NCI-H345 (cell line): ENCODE measurements at regions not wholly inside any gene's neighbourhood (a gene's known extent, or its start where the extent isn't known, plus 50 kb on each side); places are given as distances from the start of the nearest gene placed in this dataset.

Experiments used
- DNase-seq: peaks from one replicate; lab custom pipeline; 2025; lab: John Stamatoyannopoulos, UW

DNA sequence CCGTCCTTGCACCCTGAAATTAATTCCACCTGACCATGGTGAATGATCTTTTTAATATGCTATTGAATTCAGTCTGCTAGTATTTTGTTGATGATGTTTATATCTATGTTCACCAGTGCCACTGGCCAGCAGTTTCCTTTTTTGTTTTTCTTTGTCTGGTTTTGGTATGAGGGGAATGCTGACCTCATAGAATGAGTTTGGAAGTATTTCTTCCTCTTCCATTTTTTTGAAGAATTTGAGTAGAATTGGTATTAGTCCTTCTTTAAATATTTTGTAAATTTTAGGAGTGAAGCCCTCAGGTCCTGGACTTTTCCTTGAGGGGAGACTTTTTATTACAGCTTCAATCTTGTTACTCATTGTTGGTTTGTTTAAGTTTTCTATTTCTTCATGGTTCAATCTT, 231.6 kb downstream of the MRPL39 start:
- DNase-seq, result no peak

DNA sequence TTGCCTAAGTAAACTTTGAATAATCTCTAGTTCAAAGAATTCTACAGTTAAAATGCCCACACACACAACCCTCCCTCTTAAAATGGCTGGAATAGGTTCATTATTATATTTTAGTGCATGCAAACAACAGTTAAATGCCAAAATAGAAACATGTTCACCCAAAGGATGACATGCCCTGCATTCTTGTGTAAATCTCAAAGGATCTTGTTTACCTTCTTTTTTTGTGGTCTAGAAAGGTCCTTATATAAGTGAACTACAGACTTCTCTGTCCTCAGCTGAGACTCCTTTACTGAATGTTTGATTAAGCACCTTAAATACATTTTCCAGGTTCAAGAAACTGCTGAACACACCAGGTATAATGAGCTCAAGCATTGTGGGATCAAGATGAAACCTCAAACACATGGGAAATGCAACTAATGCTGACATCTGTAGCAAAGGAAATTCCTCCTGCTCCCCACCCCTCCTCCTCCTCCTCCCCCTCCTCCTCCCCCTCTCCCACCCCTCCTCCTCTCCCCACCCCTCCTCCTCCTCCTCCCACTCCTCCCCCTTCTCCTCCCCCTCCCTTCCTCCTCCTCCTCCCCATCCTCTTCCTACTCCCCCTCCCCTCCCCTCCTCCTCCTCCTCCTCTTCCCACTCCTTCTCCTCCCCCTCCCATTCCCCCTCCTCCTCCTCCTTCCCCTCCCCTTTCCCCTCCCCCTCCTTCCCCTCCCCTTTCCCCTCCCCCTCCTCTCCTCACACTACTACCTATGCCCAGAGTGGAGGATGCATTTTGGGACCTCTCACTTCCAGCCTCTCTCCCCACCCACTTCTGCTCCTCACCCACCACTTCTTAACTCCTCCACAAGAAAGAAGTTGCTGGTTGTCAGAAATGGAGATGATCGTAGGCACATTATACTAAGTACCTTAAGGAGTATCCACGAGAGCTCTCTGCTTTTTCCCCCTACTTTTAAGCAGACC, 233.9 kb downstream of the MRPL39 start:
- no peak for DNase-seq

DNA sequence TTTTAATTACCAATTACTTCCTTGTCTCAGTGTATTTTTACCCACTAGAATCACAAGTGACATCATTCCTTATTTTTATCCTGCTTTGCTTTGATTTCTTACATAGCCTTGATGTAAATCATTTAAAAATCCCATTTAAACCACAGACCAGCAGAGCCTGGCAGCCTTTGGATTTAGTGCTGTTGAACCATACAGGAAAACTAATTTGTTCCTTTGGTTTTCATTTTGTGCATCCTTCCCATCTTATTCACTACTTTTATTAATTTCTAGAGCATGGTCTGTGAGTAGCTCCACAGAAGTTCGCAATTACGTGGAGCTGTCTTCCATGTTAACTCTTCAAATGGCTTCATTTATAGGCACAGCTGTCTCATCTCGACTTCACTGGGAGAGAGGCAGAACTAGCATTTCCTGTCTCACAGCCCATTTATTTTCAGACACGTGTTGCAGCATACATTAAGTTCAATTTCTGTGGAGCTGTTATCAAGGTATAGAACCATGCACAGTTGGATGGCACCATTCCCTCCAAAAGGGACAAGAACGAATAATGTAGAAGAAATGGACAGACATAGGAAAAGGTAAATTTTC, 235.3 kb downstream of the MRPL39 start:
- DNase-seq, result no peak

DNA sequence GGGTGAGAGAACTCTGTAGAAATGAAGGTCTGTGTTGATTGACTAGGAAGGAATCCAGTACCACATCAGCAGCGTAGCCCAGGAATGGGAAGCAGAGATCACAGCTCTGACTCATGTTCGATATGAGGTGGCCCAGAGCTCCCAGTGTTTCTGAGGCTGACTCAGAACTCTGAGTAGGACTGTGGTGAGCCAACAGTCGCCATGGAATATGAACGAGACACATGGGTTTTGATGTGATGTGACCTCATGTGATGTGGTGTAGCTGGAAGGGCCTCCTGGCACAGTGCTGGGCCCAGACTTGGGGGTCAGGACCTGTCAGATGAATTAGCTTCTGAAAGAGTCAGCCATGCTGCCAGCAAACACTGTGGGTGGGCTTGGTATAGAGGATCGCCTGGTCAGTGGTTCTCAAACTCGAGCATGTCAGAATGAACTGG, 237.0 kb downstream of the MRPL39 start:
- no peak for DNase-seq

DNA sequence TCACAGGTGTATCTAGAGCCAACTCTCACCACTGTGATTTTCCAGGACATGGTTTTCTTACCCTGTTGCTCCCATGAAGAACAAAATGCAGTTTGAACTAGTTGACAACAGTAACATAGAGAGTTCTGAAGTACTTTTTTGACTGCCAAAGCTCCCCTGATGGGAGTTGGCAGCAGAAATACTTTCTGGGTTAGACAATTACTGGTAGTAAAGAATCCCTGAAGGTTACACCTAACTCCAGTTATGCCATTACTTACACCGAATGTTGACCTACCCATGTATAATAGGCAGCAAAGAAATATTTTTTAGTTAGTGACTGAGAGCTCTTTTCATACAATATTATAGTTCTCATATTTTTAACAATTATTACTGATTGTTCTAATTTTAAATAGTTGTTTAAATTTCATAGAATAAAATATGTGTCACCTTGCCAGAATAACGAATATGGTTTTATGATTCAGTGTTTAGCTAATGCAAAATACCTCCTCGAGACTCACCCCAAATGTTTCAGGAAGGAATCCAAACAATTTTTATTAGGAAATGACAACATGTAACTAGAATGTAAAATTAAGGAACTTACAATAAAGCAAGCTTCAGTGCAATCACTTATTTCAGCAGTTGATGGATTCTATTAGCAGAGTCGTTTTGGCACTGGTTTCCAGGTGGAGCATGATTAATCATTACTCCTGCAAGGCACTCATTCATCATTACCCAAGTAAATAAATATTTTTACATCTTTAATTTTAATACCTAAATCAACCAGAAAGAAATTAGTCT, 237.6 kb downstream of the MRPL39 start:
- no peak for DNase-seq

DNA sequence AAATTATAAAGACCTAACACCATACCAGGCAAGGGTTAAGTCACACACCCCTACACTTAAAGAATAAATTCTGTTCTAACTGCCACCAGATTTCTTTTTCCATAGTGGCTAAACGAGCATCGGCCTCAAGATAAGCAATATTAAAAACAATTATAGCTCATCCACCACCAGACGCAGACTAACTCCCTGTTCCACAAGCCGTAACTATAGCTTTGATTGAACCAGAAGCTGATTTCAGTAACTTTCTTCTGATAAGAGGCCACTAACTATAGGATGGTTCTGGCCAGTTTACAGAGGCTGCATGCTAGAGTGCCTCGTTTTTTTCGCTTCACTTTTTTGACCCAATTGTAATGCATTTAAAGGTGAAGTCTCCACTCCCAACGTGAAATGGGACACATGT, 238.8 kb downstream of the MRPL39 start:
- DNase-seq, result no peak

DNA sequence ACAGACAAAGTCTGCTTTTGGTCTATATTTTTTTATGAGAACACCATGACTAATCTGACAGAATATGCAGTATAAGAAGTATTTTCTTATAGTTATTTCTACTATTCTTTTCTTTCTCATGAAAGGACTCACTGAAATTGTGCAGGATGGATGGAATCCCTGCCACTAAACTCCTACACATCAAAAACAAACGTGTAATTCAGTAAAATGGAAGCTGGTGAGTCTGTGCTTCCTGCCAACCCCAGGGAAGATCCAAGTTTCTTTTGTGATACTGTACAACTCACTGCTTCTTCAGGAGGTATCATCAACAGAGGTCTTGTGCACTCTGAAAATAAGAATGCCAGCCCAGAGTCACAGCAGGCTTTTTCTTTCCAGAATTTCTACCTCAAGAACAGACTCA, 241.2 kb downstream of the MRPL39 start:
- no peak for DNase-seq

DNA sequence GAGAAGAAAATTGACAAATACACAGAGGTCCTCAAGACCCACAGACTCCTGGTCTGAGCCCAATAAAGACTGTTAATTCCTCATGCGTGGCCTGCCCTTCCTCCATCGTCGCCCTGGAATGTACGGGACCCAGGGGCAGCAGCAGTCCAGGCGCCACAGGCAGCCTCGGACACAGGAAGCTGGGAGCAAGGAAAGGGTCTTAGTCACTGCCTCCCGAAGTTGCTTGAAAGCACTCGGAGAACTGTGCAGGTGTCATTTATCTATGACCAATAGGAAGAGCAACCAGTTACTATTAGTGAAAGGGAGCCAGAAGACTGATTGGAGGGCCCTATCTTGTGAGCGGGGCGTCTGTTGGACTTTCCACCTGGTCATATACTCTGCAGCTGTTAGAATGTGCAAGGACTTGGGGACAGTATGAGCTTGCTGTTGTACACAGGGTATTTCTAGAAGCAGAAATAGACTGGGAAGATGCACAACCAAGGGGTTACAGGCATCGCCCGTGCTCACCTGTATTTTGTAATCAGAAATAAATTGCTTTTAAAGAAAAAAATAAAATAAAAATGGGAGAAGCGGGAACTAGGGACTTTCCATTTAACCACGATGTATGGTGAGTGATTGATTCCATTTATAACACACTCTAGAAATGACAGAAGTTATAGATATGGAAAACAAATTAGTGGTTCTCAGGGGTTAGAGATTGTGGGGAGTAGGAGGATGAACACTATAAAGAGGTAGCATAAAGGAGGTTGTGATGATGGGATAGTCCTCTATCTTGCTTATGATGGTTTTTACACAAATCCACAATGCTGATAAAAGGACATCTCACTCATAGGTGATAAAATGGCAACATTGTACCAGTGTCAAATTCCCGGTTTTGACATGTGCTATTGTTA, 244.7 kb downstream of the MRPL39 start:
- no peak for DNase-seq

DNA sequence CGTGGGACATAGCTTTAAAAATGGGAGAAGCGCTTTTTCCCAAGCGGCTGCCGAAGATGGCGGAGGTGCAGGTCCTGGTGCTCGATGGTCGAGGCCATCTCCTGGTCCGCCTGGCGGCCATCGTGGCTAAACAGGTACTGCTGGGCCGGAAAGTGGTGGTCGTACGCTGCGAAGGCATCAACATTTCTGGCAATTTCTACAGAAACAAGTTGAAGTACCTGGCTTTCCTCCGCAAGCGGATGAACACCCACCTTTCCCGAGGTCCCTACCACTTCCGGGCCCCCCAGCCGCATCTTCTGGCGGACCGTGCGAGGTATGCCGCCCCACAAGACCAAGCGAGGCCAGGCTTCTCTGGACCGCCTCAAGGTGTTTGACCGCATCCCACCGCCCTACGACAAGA, 245.5 kb downstream of the MRPL39 start:
- DNase-seq, result no peak

DNA sequence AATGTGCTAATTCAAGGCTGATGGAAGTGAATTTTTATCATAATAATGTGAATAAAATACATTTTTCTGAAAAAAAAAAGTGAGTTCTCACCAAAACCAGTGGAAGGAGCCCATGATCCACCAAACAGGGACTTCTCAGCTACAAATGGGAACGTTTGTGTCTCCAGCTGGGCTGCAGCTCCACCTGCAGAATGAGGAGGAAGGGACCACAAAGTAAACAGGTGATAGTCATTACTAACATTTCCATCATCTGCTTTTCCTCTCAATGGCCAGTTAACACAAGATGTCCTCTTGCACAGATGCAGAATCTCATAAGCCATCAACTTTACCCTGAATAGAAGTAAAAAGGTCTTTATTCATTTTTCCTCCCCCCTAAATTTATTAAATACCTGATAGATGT, 246.2 kb downstream of the MRPL39 start:
- no peak for DNase-seq

DNA sequence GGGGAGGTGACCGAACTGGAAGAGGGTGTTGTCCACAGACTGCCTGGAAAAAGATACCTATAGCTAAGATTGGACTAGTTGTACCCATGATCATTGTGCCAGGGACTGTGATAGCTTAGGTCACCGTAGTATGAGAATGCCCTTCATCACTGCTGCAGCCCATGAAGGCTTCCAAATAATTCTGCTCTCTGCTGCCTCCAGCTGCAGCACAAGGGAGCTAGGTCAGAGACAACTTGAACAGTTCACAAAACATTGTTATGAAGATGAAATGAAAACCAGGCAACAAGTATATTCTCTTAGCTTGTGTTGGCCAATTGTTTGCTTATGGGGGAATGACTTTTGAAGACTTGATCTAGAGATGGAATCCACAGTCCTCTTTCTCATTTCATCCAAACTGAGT, 246.7 kb downstream of the MRPL39 start:
- no peak for DNase-seq

DNA sequence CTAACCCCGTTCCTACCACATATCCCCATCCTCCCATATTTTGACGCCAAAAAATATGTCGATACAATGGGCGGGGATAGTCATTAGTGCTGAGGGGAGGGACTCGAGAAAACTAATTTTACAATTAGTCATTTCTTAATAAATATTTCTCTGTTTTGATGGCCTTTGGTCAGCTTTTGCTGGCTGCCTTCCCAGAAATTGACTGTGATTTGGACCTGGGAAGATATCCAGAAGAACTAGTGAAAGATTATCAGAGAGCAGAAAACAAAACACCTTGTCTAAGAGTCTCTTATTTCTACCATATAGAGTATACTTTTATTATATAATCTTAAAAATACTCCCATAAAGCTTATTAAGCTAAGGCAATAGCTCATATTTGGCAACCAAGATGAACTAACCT, 247.6 kb downstream of the MRPL39 start:
- DNase-seq, result no peak

DNA sequence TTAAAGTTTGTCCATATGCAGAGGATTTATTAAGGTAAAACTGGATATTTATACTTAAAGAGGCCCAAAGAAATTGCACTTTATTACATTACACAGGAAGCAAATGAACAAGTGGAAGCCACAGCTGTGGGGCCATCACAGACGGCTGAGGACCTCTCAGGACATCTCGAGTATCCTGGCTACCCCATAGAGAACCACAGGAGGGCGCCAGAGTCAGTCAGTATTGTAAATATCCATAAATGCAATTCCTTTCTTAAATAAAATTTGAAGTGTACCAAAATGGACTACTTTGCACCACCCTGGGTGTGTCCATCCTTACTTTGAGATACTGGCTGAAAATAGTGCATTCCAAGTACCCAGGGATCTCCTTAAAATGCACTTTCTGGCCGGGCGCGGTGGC, 257.2 kb downstream of the MRPL39 start:
- DNase-seq, result no peak

DNA sequence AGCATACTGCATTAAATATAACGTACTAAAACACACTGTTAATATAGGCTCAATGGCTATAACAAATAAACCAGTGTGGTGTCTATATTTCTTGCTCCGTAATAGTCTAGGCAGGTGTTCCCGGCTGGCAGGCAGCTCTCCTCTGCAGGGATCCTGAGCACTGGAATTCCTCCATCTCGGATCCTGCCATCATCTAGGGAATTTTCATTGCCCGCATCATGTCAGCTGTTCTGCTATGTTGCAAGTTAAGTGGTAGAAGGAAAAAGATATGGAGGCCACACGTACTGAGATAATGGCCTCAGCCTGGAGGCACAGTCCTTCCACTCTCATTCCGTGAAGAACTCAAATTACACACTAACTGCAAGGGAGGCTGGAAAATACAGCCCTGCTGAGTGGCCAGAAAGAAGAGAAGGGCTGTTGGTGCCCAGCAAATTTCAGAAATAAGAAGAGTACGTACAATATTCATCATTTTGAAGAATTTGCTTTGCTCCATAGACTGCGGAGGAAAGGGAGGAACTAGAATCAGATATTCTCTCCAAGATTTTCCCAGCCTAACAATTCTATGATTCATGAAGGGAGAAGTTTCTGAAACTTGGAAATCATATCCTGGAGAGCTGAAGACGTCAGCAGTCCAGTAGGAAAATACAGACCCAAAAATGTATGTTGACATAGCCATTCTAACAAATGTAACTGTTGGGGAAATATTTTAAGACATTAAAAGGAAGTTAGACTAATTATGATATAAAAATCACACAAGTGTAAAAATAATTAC, 263.3 kb downstream of the MRPL39 start:
- DNase-seq, result no peak

DNA sequence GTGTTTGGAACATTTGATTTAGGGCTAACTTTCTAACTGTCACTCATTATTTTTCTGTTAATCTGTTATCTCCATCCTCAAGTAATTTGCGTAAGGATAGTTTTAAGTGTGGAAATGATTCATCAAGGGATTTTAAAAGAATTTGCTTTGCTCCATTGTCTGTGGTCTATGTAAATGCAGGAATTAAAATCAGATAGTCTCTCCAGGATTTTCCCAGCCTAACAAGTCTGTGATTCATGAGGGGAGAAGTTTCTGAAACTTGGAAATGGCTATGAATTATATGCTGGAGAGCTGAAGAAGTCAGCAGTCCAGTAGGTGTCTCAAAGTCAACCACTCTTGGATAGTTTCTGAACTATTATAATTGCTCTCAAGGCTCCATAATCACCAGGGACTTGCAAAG, 264.5 kb downstream of the MRPL39 start:
- no peak for DNase-seq

DNA sequence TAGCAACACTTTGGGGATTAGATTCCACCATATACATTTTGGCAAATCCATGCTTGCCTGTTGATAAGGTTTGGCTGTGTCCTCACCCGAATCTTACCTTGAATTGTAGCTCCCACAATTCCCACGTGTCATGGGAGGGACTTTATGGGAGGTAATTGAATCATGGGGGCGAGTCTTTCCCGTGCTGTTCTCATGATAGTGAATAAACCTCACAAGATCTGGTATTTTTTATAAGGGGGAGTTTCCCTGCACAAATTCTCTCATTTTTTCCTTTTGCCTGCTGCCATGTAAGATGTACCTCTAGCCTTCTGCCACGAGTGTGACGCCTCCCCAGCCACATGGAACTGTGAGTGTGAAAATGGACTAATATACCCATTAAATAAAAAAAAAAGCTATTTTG, 265.3 kb downstream of the MRPL39 start:
- DNase-seq, result no peak

DNA sequence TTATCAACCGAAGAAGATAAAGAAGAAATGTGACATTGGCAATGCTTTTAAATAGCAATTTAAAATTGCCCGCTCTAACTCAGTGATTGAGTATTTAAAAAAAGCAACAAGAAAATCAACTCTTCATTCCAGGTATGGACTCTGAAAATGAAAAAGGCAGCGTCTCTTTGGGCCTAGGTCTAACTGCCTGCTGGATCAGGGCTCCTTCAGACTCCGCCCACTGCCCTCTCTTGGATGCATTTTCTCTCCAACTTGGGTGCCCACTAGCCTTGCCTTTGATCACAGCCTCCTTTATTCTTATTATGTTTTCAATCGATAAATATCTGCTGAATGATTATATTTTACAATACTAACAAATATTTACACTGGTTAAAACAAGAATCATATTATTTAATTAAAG, 268.9 kb downstream of the MRPL39 start:
- DNase-seq, result no peak

DNA sequence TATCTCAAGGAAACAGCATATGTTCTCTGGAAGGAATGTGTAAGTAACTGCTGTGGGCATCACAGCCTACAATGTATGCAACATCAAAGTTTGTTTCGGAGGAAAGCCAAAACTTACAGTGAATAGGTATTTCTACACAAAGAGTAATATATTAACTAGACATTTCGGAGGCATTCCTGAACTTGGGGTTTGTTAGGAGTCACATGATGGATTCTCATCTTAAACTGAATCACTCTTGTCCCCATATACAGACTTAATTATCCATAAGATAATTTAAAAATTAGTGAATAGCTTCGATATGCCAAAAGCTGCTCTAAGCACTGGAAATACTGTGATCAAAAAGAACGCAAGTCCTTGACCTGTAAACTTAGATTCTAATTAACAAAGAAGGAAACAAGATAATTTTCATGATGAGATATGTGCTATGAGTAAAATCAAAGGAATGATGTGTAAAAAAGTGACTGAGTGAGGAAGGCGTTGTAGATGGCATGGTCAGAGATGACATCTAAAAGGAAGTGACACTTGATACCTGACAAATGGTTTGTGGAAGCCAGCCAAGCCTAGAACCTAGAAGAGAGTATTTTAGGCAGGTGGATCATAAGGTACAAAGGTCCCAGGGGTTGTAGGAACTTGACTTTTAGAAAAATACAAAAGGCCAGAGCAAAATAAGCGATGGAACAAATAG, 273.1 kb downstream of the MRPL39 start:
- DNase-seq, result no peak

DNA sequence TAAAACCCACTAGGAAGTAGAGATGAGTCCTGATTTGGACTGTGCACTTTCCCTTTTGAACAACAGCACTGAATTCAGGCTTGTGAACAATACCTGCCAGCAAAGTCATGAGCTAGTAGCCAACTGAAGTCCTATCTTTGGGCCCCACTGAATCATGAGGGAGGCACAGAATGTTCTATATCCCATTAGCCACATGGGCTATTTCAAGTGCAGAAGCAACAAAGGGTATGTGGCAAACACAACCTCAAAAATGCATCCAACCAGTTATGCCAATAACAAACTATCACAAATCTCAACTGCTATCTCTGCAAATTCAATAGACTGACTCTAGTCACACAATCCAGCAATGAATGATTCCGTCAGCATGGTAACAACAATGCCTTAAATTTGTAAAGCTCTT, 276.0 kb downstream of the MRPL39 start:
- no peak for DNase-seq

DNA sequence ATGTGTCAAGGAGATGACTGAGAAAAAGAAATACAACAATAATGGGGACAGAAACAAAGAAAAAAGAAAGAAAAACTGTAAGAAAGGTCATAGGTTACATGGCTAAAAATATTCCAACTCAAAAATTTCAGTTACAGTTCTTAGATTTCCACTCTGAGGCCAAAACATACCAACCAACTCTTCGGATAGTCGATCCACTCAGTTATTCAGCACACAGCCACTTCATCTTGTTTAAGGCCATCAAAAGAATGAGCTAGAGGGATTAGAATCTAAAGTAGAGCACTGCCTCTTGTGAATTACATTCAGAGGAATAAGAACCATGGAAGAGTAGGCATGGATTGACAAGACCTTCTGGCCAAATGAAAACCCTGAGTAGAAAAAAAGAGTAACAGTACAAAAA, 277.0 kb downstream of the MRPL39 start:
- DNase-seq, result no peak
